GM20000 (cell line): ENCODE measurements at regions not wholly inside any gene's neighbourhood (a gene's known extent, or its start where the extent isn't known, plus 50 kb on each side); places are given as distances from the start of the nearest gene placed in this dataset.

Experiments used
- DNase-seq: peaks from one replicate; pipeline ENCODE4 v3.0.0; 2012; ENCODE audit warnings: low spot score
- CTCF ChIP-seq: IDR thresholded peaks from 2 replicates; pipeline ENCODE4 v1.5.1; 2012; ENCODE audit warnings: mild to moderate bottlenecking, control low read depth; ENCODE audit errors: extremely low read depth, missing control alignments

- no peak for TF ChIP-seq CTCF
- DNase-seq: no peak
Observed at GRCh38 chr17:72244494-72244893, 123.7 kb downstream of the SOX9 start.

- TF ChIP-seq CTCF: no peak
- DNase-seq: no peak
Observed at GRCh38 chr17:72244956-72245355, 124.1 kb downstream of the SOX9 start.

GRCh38 chr17:72249441-72249840 is 128.6 kb downstream of the SOX9 start:
- DNase-seq: no peak
- TF ChIP-seq CTCF: no peak

- no peak for TF ChIP-seq CTCF
- DNase-seq: no peak
Observed at GRCh38 chr17:72250206-72250605, 129.4 kb downstream of the SOX9 start.

GRCh38 chr17:72253597-72253996 is 132.8 kb downstream of the SOX9 start:
- no peak for DNase-seq
- TF ChIP-seq CTCF: no peak

- no peak for TF ChIP-seq CTCF
- no peak for DNase-seq
Observed at GRCh38 chr17:72254808-72255449, 134.1 kb downstream of the SOX9 start.

- TF ChIP-seq CTCF: no peak
Observed at GRCh38 chr17:72255481-72255880, 134.7 kb downstream of the SOX9 start.

More at GRCh38 chr17:72255481-72255880, 134.7 kb downstream of the SOX9 start:
- DNase-seq: no peak
